Prostate gland (tissue), 2 donors: ENCODE measurements at regions not wholly inside any gene's neighbourhood (a gene's known extent, or its start where the extent isn't known, plus 50 kb on each side); places are given as distances from the start of the nearest gene placed in this dataset.

Experiments used
- CTCF ChIP-seq, 4 experiments: fragments of 200-600 bp in 2 of 4; fragments of 450-650 bp in 2 of 4; sonication (generic) in 2 of 4; IDR thresholded peaks; 1 replicate in 3 of 4; 2 replicates in 1 of 4; pipeline ENCODE4 v1.5.1; 2016 to 2019; ENCODE audit warnings: antibody characterized with exemption in 4 of 4, mild to moderate bottlenecking in 2 of 4, moderate library complexity in 2 of 4
- POLR2A ChIP-seq: fragments of 450-650 bp; IDR thresholded peaks from one replicate; pipeline ENCODE4 v1.6.1; 2016; ENCODE audit warnings: antibody characterized with exemption, mild to moderate bottlenecking
- POLR2AphosphoS5 ChIP-seq: sonication (generic); formaldehyde crosslinking; IDR thresholded peaks from one replicate; pipeline ENCODE4 v1.6.1; 2017; ENCODE audit warnings: antibody characterized with exemption

- TF ChIP-seq CTCF (IDR thresholded peaks at IDR 0.05) (no peak), POLR2A (no peak), POLR2AphosphoS5 (no peak)
These were observed 377.2 kb upstream of the KLF4 start for GRCh38 chr9:107866711-107867311.
